Upper lobe of left lung (tissue), 6 donors: ENCODE measurements at regions not wholly inside any gene's neighbourhood (a gene's known extent, or its start where the extent isn't known, plus 50 kb on each side); places are given as distances from the start of the nearest gene placed in this dataset.

Experiments
- ATAC-seq, 2 donors: fragments of 200-7000 bp; cut with Tn5 transposase; one replicate each; pipeline ENCODE4 v1.9.1; 2022; ENCODE audit warnings: mild to moderate bottlenecking in 2 of 2, moderate library complexity in 2 of 2; ENCODE audit not compliant: low FRiP score in 2 of 2
- DNase-seq, 2 donors: peaks; one replicate each; pipeline ENCODE4 v3.0.0-alpha.2; 2019 to 2020
- H3K27ac ChIP-seq, 4 donors: fragments of 200-600 bp; sonication (generic); one replicate each; pipeline ENCODE4 v1.5.1; 2016 to 2019
- H3K27me3 ChIP-seq, 4 donors: fragments of 200-600 bp; sonication (generic); one replicate each; pipeline ENCODE4 v1.5.1; 2017 to 2019
- H3K36me3 ChIP-seq, 4 donors: fragments of 200-600 bp; sonication (generic); one replicate each; pipeline ENCODE4 v1.5.1; 2016 to 2019
- H3K4me1 ChIP-seq, 4 donors: fragments of 200-600 bp; sonication (generic); one replicate each; pipeline ENCODE4 v1.5.1; 2018 to 2019
- H3K4me3 ChIP-seq, 4 donors: fragments of 200-600 bp; sonication (generic); one replicate each; pipeline ENCODE4 v1.5.1; 2017 to 2019; ENCODE audit warnings: mild to moderate bottlenecking in 2 of 4, moderate library complexity in 1 of 4
- H3K9me3 ChIP-seq, 4 donors: fragments of 200-600 bp; sonication (generic); one replicate each; pipeline ENCODE4 v1.5.1; 2018 to 2019
- EP300 ChIP-seq, 4 donors: sonication (generic); formaldehyde crosslinking; IDR thresholded peaks; one replicate each; pipeline ENCODE4 v1.5.1; 2017; ENCODE audit warnings: antibody characterized with exemption in 4 of 4, control low read depth in 2 of 4
- POLR2A ChIP-seq, 4 donors: fragments of 450-650 bp; IDR thresholded peaks; one replicate each; pipeline ENCODE4 v1.5.1; 2016 to 2017; ENCODE audit warnings: antibody characterized with exemption in 4 of 4, mild to moderate bottlenecking in 2 of 4
- POLR2AphosphoS5 ChIP-seq, 2 donors: sonication (generic); formaldehyde crosslinking; IDR thresholded peaks; one replicate each; pipeline ENCODE4 v1.5.1; 2017; ENCODE audit warnings: antibody characterized with exemption in 2 of 2
- WGBS, 2 donors: methylation state at CpG; one replicate each; pipeline ENCODE4 v1.1.5; 2017 to 2018; 5-methylcytosine and 5-hydroxymethylcytosine counted together
- TF ChIP-seq, protein P1 (sequence below), 6 experiments: fragments of 450-650 bp in 4 of 6; fragments of 200-600 bp in 2 of 6; sonication (generic) in 2 of 6; IDR thresholded peaks; one replicate each; pipeline ENCODE4 v1.5.1; 2016 to 2019; ENCODE audit warnings: antibody characterized with exemption in 6 of 6
- donor health status: DM: no; HTN: no; CAD: no; lungs with moderate emphysema.
- donor health status: DM: no; HTN: yes; CAD: no; lungs with severe emphysema.

DNA sequence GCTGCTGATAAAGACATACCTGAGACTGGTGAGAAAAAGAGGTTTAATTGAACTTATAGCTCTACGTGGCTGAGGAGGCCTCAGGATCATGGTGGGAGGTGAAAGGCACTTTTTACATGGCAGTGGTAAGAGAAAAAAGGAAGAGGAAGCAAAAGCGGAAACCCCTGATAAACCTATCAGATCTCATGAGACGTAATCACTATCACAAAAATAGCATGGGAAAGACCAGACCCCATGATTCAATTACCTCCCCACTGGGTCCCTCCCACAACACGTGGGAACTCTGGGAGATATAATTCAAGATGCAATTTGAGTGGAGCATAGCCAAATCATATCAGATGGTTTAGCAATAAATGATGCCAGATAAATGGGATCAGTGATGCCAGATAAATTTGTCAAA lies 892.0 kb upstream of the CELF2 start:
- ATAC-seq (no peak), DNase-seq (no peak)
- Histone ChIP-seq H3K9me3 (no peaks in the 10 kb centered on the region), H3K36me3 (no peaks in the 10 kb centered on the region), H3K4me1 (no peaks in the 10 kb centered on the region), H3K27ac (no peak overlapping the region), H3K27me3 (no peaks in the 10 kb centered on the region), H3K4me3 (no peak overlapping the region)
- 78 to 84% methylated on average over 4 of the region's 4 CpGs for WGBS, 2 donors
- TF ChIP-seq EP300 (IDR thresholded peaks at IDR 0.05), result no peak
- no peak for TF ChIP-seq POLR2AphosphoS5 (IDR thresholded peaks at IDR 0.05)
- no peak for TF ChIP-seq POLR2A (IDR thresholded peaks at IDR 0.05)
- TF ChIP-seq, protein P1, sequence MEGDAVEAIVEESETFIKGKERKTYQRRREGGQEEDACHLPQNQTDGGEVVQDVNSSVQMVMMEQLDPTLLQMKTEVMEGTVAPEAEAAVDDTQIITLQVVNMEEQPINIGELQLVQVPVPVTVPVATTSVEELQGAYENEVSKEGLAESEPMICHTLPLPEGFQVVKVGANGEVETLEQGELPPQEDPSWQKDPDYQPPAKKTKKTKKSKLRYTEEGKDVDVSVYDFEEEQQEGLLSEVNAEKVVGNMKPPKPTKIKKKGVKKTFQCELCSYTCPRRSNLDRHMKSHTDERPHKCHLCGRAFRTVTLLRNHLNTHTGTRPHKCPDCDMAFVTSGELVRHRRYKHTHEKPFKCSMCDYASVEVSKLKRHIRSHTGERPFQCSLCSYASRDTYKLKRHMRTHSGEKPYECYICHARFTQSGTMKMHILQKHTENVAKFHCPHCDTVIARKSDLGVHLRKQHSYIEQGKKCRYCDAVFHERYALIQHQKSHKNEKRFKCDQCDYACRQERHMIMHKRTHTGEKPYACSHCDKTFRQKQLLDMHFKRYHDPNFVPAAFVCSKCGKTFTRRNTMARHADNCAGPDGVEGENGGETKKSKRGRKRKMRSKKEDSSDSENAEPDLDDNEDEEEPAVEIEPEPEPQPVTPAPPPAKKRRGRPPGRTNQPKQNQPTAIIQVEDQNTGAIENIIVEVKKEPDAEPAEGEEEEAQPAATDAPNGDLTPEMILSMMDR (IDR thresholded peaks at IDR 0.05), result no peak

DNA sequence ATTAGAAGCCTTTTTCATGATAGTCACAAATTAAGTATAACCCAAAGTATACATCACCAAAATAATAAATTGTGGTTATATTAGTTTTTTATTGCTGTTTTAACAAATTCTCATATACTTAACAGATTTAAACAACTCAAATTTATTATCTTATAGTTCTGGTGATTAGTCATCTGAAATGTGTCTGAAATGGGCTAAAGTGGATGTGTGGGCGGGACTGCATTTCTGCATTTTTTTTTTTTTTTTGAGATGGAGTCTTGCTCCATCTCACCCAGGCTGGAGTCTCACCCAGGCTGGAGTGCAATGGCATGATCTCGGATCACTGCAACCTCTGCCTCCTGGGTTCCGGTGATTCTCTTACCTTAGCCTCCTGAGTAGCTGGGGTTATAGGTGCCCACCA lies 891.5 kb upstream of the CELF2 start:
- Histone ChIP-seq H3K27ac (no peak overlapping the region), H3K27me3 (no peaks in the 10 kb centered on the region), H3K4me1 (no peaks in the 10 kb centered on the region), H3K9me3 (no peaks in the 10 kb centered on the region), H3K36me3 (no peaks in the 10 kb centered on the region), H3K4me3 (no peak overlapping the region)
- WGBS, 2 donors, result 87 to 96% methylated on average over 3 of the region's 3 CpGs
- no peak for TF ChIP-seq EP300 (IDR thresholded peaks at IDR 0.05)
- TF ChIP-seq POLR2A (IDR thresholded peaks at IDR 0.05), result no peak
- TF ChIP-seq POLR2AphosphoS5 (IDR thresholded peaks at IDR 0.05), result no peak
- TF ChIP-seq, protein P1 (IDR thresholded peaks at IDR 0.05), result no peak
- no peak for DNase-seq
- no peak for ATAC-seq

DNA sequence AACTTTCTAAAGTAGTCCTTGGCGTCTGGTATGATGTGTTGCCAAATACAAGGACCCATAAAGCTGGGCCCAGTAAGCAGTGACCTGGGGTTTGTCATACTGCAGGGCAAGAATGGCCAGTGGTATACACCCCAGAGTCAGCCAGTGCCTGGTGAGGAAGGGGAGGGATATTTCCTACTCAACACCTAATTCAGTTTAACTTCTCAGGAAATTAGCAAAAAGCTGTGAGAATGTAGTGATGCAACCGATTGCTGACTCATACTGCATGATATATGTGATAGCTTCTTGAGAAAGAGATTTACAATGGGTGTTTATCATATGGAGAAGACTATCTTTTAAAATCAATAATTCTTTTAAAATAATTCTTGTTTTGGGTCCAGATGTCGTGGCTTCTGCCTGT lies 889.3 kb upstream of the CELF2 start:
- H3K4me3 ChIP-seq, result no peak overlapping the region
- no peak overlapping the region for H3K27ac ChIP-seq
- 83 to 90% methylated on average over 3 of the region's 3 CpGs for WGBS, 2 donors
- H3K9me3 ChIP-seq, result no peaks in the 10 kb centered on the region
- no peaks in the 10 kb centered on the region for H3K36me3 ChIP-seq
- H3K27me3 ChIP-seq, result no peaks in the 10 kb centered on the region
- DNase-seq (no peak), ATAC-seq (no peak)
- TF ChIP-seq POLR2A (IDR thresholded peaks at IDR 0.05) (no peak), EP300 (IDR thresholded peaks at IDR 0.05) (no peak), POLR2AphosphoS5 (IDR thresholded peaks at IDR 0.05) (no peak)
- TF ChIP-seq, protein P1 (IDR thresholded peaks at IDR 0.05), result no peak
- no peaks in the 10 kb centered on the region for H3K4me1 ChIP-seq

DNA sequence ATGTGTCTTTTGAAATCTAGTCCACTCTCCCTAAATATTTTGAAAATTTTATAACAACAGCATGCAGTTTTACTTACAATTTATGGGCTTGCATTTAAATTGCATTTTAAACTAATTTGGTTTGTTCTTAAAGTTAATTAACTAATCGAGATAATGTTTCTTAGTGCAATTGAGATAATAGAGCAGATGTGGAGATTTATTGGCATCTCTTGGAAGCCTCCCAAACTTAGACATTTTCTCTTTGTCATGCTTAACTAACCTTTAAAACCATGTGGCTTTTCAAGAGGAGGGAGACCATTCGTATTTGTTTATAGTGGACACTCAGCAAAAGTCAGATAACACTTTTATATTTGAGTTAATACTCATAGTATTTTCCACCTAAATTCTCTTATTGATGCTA lies 887.0 kb upstream of the CELF2 start:
- ATAC-seq (no peak), DNase-seq (no peak)
- H3K4me1 ChIP-seq, result no peaks in the 10 kb centered on the region
- TF ChIP-seq POLR2AphosphoS5 (IDR thresholded peaks at IDR 0.05) (no peak), EP300 (IDR thresholded peaks at IDR 0.05) (no peak), POLR2A (IDR thresholded peaks at IDR 0.05) (no peak)
- TF ChIP-seq, protein P1 (IDR thresholded peaks at IDR 0.05), result no peak
- 62 to 72% methylated on average over 2 of the region's 2 CpGs for WGBS, 2 donors
- no peak overlapping the region for H3K27ac ChIP-seq
- H3K4me3 ChIP-seq, result no peak overlapping the region
- no peaks in the 10 kb centered on the region for H3K27me3 ChIP-seq
- no peaks in the 10 kb centered on the region for H3K9me3 ChIP-seq
- H3K36me3 ChIP-seq, result no peaks in the 10 kb centered on the region

DNA sequence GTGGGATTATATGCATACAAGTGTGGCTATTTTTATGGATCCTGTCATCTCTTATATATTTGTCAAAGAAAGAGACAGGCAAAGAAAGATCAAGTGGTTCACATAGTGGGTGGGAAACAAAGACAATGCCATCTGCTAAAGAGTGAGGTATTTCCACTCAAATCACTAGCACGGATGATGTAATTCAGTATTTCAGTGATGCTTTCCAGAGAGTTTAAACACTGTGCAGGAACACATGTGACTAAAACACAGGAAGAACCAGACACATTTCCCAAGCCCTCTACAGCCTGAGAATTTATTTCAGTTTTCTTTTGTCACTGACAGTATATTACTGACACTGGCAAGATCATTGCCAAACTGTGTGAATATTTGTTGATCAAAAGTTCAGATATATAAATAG lies 885.7 kb upstream of the CELF2 start:
- H3K4me1 ChIP-seq, result no peaks in the 10 kb centered on the region
- ATAC-seq (no peak), DNase-seq (no peak)
- no peaks in the 10 kb centered on the region for H3K9me3 ChIP-seq
- H3K27me3 ChIP-seq, result no peaks in the 10 kb centered on the region
- WGBS, 2 donors, result 35 to 38% methylated on average over 1 of the region's 1 CpG
- no peak overlapping the region for H3K27ac ChIP-seq
- H3K36me3 ChIP-seq, result no peaks in the 10 kb centered on the region
- no peak overlapping the region for H3K4me3 ChIP-seq
- TF ChIP-seq POLR2A (IDR thresholded peaks at IDR 0.05) (no peak), POLR2AphosphoS5 (IDR thresholded peaks at IDR 0.05) (no peak), EP300 (IDR thresholded peaks at IDR 0.05) (no peak)
- TF ChIP-seq, protein P1 (IDR thresholded peaks at IDR 0.05), result no peak
